Cardiac muscle cell (in vitro differentiated cells and primary cell): ENCODE measurements at regions not wholly inside any gene's neighbourhood (a gene's known extent, or its start where the extent isn't known, plus 50 kb on each side); places are given as distances from the start of the nearest gene placed in this dataset.
"Not testable (repeated sequence)": the region's sequence is repeated elsewhere in the genome, so short reads cannot be mapped to it uniquely, and the experiment has no call there.

Experiments used
- DNase-seq, 2 donors: peaks; one replicate each; pipeline versions ENCODE4 v3.0.0 to v3.0.0-alpha.2; 2010 to 2017; ENCODE audit warnings: low read depth in 1 of 2, low spot score in 1 of 2
- H3K27ac ChIP-seq: fragments of 200-600 bp; sonication (generic); 2 replicates; pipeline ENCODE4 v1.5.1; 2016
- H3K27me3 ChIP-seq: fragments of 200-600 bp; sonication (generic); 2 replicates; pipeline ENCODE4 v1.6.0; 2016; ENCODE audit warnings: control low read depth
- H3K36me3 ChIP-seq: fragments of 200-600 bp; sonication (generic); 2 replicates; pipeline ENCODE4 v1.5.1; 2016; ENCODE audit warnings: control low read depth
- H3K4me1 ChIP-seq: fragments of 200-600 bp; sonication (generic); 2 replicates; pipeline ENCODE4 v1.8.1; 2017; ENCODE audit warnings: low read depth, mild to moderate bottlenecking, mixed run types
- H3K4me3 ChIP-seq: fragments of 200-600 bp; sonication (generic); 2 replicates; pipeline ENCODE4 v1.5.1; 2016; ENCODE audit warnings: mild to moderate bottlenecking
- H3K9me3 ChIP-seq: fragments of 200-600 bp; sonication (generic); 2 replicates; pipeline ENCODE4 v1.5.1; 2017; ENCODE audit warnings: low read depth, mild to moderate bottlenecking, control low read depth
- CTCF ChIP-seq: IDR thresholded peaks from 2 replicates; pipeline ENCODE4 v1.5.1; 2012; ENCODE audit warnings: low read depth, mild to moderate bottlenecking, low read length

GRCh38 chr7:106583100-106583499 lies 77.9 kb downstream of the CCDC71L start:
- no peak for TF ChIP-seq CTCF
- peak in 1 of 2 donors; percentile 36 for DNase-seq
- Histone ChIP-seq H3K27ac (no peak overlapping the region), H3K36me3 (no peaks in the 10 kb centered on the region), H3K9me3 (no peaks in the 10 kb centered on the region), H3K4me3 (no peak overlapping the region), H3K27me3 (no peaks in the 10 kb centered on the region), H3K4me1 (no peaks in the 10 kb centered on the region)

GRCh38 chr7:106582365-106582764 lies 78.6 kb downstream of the CCDC71L start:
- TF ChIP-seq CTCF: no peak
- DNase-seq: no peak
- Histone ChIP-seq H3K27ac (no peak overlapping the region), H3K4me3 (no peak overlapping the region), H3K36me3 (no peaks in the 10 kb centered on the region), H3K9me3 (no peaks in the 10 kb centered on the region), H3K27me3 (no peaks in the 10 kb centered on the region), H3K4me1 (no peaks in the 10 kb centered on the region)

- not testable (repeated sequence) for H3K27ac ChIP-seq, H3K36me3 ChIP-seq, H3K9me3 ChIP-seq, H3K4me1 ChIP-seq, H3K4me3 ChIP-seq, H3K27me3 ChIP-seq, DNase-seq
These were observed 81.9 kb downstream of the CCDC71L start for GRCh38 chr7:106579086-106579485.

GRCh38 chr7:106575138-106575823 lies 85.7 kb downstream of the CCDC71L start:
- no peaks in the 10 kb centered on the region for H3K9me3 ChIP-seq
- H3K4me3 ChIP-seq: no peak overlapping the region
- no peak for DNase-seq
- H3K4me1 ChIP-seq: no peaks in the 10 kb centered on the region
- no peaks in the 10 kb centered on the region for H3K27me3 ChIP-seq
- no peak for TF ChIP-seq CTCF
- H3K27ac ChIP-seq: no peak overlapping the region
- H3K36me3 ChIP-seq: no peaks in the 10 kb centered on the region

GRCh38 chr7:106573738-106574137 lies 87.2 kb downstream of the CCDC71L start:
- no peak for DNase-seq
- H3K27me3 ChIP-seq: no peaks in the 10 kb centered on the region
- no peak overlapping the region for H3K27ac ChIP-seq
- TF ChIP-seq CTCF: no peak
- H3K4me1 ChIP-seq: no peaks in the 10 kb centered on the region
- H3K4me3 ChIP-seq: no peak overlapping the region
- H3K36me3 ChIP-seq: no peaks in the 10 kb centered on the region
- H3K9me3 ChIP-seq: no peaks in the 10 kb centered on the region

GRCh38 chr7:106573125-106573663 lies 87.8 kb downstream of the CCDC71L start:
- H3K4me3 ChIP-seq: no peak overlapping the region
- no peak for DNase-seq
- no peaks in the 10 kb centered on the region for H3K9me3 ChIP-seq
- no peaks in the 10 kb centered on the region for H3K36me3 ChIP-seq
- H3K27me3 ChIP-seq: no peaks in the 10 kb centered on the region
- H3K27ac ChIP-seq: no peak overlapping the region
- TF ChIP-seq CTCF: no peak
- no peaks in the 10 kb centered on the region for H3K4me1 ChIP-seq
